HEK293 (cell line): ENCODE measurements at regions not wholly inside any gene's neighbourhood (a gene's known extent, or its start where the extent isn't known, plus 50 kb on each side); places are given as distances from the start of the nearest gene placed in this dataset.
A peak's percentile ranks its signal among the peaks of the same experiment; 100 is the strongest.

Source experiments
- CTCF ChIA-PET: fragments of 350-600 bp; formaldehyde crosslinking; extraction: SDS; loops from one replicate; lab custom pipeline; 2021; ENCODE audit warnings: antibody characterized with exemption; lab: Yijun Ruan, JAX
- POLR2A ChIA-PET: fragments of 300-600 bp; formaldehyde crosslinking; extraction: SDS; loops from one replicate; lab custom pipeline; 2020; ENCODE audit warnings: antibody characterized with exemption, inconsistent platforms; lab: Yijun Ruan, JAX
- H3K27ac ChIP-seq: fragments of 200-500 bp; sonication (Bioruptor generic); 2 replicates; pipeline ENCODE4 v1.5.1; 2014; ENCODE audit warnings: low read depth, low read length, control low read depth, inconsistent platforms; ENCODE audit errors: extremely low read depth
- H3K36me3 ChIP-seq, 2 experiments: fragments of 200-500 bp in 1 of 2; sonication (Bioruptor generic) in 1 of 2; 1 replicate in 1 of 2; 2 replicates in 1 of 2; pipeline ENCODE4 v1.5.1; 2014 to 2017; ENCODE audit warnings: inconsistent platforms in 2 of 2, low read length in 2 of 2; ENCODE audit not compliant: control insufficient read depth in 2 of 2, insufficient read depth in 1 of 2
- H3K4me1 ChIP-seq: fragments of 200-500 bp; sonication (Bioruptor generic); 2 replicates; pipeline ENCODE4 v1.5.1; 2014; ENCODE audit warnings: mild to moderate bottlenecking, low read length, inconsistent platforms; ENCODE audit not compliant: control insufficient read depth, insufficient read depth
- H3K4me3 ChIP-seq: 2 replicates; pipeline ENCODE4 v1.5.1; 2011; ENCODE audit warnings: low read depth, mild to moderate bottlenecking, control low read depth, low read length, moderate library complexity
- H3K9me3 ChIP-seq: fragments of 200-500 bp; sonication (Bioruptor generic); 2 replicates; pipeline ENCODE4 v1.5.1; 2014; ENCODE audit warnings: low read depth, low read length, inconsistent platforms; ENCODE audit not compliant: control insufficient read depth, insufficient read depth
- PRDM1 ChIP-seq: fragments of 450-650 bp; formaldehyde crosslinking; IDR thresholded peaks from 2 replicates; pipeline ENCODE4; 2016; ENCODE audit warnings: missing biosample characterization, missing genetic modification characterization
- PRDM10 ChIP-seq: fragments of 450-650 bp; formaldehyde crosslinking; IDR thresholded peaks from 2 replicates; pipeline ENCODE4 v1.5.1; 2016; ENCODE audit warnings: missing biosample characterization, missing genetic modification characterization
- ZNF335 ChIP-seq: fragments of 450-650 bp; formaldehyde crosslinking; conservative IDR thresholded peaks from 2 replicates; pipeline ENCODE4 v1.5.1; 2016; ENCODE audit warnings: missing biosample characterization, missing genetic modification characterization
- ZNF677 ChIP-seq: fragments of 450-650 bp; IDR thresholded peaks from 2 replicates; pipeline ENCODE4 v1.5.0; 2018; ENCODE audit warnings: missing biosample characterization, mild to moderate bottlenecking, missing genetic modification characterization, moderate library complexity
- TF ChIP-seq, protein P1 (sequence below): fragments of 450-650 bp; formaldehyde crosslinking; IDR thresholded peaks from 2 replicates; pipeline ENCODE4 v1.5.1; 2016; ENCODE audit warnings: missing biosample characterization, missing genetic modification characterization
- TF ChIP-seq, protein P2 (sequence below): fragments of 450-650 bp; formaldehyde crosslinking; conservative IDR thresholded peaks from 2 replicates; pipeline ENCODE4 v1.5.1; 2016; ENCODE audit warnings: low read depth, missing biosample characterization, missing genetic modification characterization

GRCh38 chr5:81819556-81820317 lies 68.8 kb upstream of the SSBP2 start:
- CTCF ChIA-PET, result interaction anchor here (0.9 kb wide), 1 partner anchor 346 kb away, joined by 3 read pairs; no protein-coding TSS in a partner anchor

More at GRCh38 chr5:81819556-81820317, 68.8 kb upstream of the SSBP2 start:
- H3K27ac ChIP-seq, result no peak overlapping the region
- no peak overlapping the region for H3K4me3 ChIP-seq
- H3K4me1 ChIP-seq, result no peaks in the 10 kb centered on the region
- H3K36me3 ChIP-seq, result no peaks in the 10 kb centered on the region
- no peaks in the 10 kb centered on the region for H3K9me3 ChIP-seq
- POLR2A ChIA-PET, result no interaction called here
- TF ChIP-seq, protein P1, sequence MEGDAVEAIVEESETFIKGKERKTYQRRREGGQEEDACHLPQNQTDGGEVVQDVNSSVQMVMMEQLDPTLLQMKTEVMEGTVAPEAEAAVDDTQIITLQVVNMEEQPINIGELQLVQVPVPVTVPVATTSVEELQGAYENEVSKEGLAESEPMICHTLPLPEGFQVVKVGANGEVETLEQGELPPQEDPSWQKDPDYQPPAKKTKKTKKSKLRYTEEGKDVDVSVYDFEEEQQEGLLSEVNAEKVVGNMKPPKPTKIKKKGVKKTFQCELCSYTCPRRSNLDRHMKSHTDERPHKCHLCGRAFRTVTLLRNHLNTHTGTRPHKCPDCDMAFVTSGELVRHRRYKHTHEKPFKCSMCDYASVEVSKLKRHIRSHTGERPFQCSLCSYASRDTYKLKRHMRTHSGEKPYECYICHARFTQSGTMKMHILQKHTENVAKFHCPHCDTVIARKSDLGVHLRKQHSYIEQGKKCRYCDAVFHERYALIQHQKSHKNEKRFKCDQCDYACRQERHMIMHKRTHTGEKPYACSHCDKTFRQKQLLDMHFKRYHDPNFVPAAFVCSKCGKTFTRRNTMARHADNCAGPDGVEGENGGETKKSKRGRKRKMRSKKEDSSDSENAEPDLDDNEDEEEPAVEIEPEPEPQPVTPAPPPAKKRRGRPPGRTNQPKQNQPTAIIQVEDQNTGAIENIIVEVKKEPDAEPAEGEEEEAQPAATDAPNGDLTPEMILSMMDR, result no peak
- TF ChIP-seq PRDM10 (no peak), ZNF335 (tag by site-specific recombination) (0 out of 2 replicates have a peak, but pooled peaks have one; percentile 19), PRDM1 (tag by site-specific recombination) (0 out of 2 replicates have a peak, but pooled peaks have one; percentile 8), ZNF677 (tag by site-specific recombination) (0 out of 2 replicates have a peak, but pooled peaks have one; percentile 9)
- TF ChIP-seq, protein P2, sequence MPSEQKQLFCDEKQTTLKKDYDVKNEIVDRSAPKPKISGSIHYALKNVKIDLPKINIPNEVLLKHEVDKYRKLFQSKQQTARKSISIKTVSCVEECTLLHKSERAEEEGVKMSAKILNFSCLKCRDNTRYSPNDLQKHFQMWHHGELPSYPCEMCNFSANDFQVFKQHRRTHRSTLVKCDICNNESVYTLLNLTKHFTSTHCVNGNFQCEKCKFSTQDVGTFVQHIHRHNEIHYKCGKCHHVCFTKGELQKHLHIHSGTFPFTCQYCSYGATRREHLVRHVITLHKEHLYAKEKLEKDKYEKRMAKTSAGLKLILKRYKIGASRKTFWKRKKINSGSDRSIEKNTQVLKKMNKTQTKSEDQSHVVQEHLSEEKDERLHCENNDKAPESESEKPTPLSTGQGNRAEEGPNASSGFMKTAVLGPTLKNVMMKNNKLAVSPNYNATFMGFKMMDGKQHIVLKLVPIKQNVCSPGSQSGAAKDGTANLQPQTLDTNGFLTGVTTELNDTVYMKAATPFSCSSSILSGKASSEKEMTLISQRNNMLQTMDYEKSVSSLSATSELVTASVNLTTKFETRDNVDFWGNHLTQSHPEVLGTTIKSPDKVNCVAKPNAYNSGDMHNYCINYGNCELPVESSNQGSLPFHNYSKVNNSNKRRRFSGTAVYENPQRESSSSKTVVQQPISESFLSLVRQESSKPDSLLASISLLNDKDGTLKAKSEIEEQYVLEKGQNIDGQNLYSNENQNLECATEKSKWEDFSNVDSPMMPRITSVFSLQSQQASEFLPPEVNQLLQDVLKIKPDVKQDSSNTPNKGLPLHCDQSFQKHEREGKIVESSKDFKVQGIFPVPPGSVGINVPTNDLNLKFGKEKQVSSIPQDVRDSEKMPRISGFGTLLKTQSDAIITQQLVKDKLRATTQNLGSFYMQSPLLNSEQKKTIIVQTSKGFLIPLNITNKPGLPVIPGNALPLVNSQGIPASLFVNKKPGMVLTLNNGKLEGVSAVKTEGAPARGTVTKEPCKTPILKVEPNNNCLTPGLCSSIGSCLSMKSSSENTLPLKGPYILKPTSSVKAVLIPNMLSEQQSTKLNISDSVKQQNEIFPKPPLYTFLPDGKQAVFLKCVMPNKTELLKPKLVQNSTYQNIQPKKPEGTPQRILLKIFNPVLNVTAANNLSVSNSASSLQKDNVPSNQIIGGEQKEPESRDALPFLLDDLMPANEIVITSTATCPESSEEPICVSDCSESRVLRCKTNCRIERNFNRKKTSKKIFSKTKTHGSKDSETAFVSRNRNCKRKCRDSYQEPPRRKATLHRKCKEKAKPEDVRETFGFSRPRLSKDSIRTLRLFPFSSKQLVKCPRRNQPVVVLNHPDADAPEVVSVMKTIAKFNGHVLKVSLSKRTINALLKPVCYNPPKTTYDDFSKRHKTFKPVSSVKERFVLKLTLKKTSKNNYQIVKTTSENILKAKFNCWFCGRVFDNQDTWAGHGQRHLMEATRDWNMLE, result 0 out of 2 replicates have a peak, but pooled peaks have one; percentile 18
- TF ChIP-seq, all 188 proteins: peak for 4
